ENCODE measurements at regions not wholly inside any gene's neighbourhood (a gene's known extent, or its start where the extent isn't known, plus 50 kb on each side); places are given as distances from the start of the nearest gene placed in this dataset.

DNA sequence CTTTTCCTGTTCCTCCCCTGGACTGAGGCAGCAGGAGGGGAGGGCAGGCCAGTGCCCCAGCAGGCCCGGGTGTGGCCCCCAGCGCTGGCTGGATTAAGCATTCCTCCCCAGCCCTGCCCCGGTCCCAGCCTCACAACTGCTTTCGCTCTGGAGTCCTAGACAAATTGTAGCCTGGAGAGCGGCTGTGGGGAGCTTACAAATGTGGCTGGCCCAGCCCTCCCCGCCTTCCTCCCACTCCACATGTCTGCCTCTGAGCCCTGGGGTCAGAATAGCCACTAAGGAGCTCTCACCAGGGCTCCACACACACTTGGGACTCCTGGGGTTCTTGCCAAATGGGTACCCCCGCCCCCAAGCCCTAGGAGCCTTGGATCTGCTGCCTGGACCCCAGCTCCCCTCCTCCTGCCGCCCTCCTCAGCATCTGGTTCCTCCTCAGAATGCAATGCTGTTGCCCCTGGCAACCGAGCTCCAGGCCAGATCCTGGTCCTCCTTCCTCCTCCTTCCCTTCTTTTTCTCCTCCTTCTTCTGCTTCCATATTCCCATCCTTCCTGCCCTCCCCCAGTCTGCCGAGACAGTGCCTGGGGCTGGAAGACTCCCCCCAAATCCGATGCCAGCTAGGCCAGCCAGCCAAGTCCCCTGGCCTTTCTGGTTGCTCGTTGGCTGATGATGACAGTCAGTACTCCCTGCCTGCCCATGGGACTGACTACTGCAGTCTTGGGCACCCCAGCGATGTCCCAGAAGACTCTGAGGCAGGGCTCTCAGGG lies 91.1 kb downstream of the LINGO1 start:
- TF ChIP-seq, protein P1, sequence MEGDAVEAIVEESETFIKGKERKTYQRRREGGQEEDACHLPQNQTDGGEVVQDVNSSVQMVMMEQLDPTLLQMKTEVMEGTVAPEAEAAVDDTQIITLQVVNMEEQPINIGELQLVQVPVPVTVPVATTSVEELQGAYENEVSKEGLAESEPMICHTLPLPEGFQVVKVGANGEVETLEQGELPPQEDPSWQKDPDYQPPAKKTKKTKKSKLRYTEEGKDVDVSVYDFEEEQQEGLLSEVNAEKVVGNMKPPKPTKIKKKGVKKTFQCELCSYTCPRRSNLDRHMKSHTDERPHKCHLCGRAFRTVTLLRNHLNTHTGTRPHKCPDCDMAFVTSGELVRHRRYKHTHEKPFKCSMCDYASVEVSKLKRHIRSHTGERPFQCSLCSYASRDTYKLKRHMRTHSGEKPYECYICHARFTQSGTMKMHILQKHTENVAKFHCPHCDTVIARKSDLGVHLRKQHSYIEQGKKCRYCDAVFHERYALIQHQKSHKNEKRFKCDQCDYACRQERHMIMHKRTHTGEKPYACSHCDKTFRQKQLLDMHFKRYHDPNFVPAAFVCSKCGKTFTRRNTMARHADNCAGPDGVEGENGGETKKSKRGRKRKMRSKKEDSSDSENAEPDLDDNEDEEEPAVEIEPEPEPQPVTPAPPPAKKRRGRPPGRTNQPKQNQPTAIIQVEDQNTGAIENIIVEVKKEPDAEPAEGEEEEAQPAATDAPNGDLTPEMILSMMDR (IDR thresholded peaks at IDR 0.05), result no peak
- TF ChIP-seq POLR2AphosphoS5 (IDR thresholded peaks at IDR 0.05), result no peak
